WTC11 (cell line): ENCODE measurements at regions not wholly inside any gene's neighbourhood (a gene's known extent, or its start where the extent isn't known, plus 50 kb on each side); places are given as distances from the start of the nearest gene placed in this dataset.

ENCODE experiments used
- ATAC-seq: fragments of 200-7000 bp; cut with Tn5 transposase; 2 replicates; pipeline ENCODE4 v1.10.0; 2021; ENCODE audit warnings: mild to moderate bottlenecking, moderate library complexity
- CTCF ChIA-PET: fragments of 300-600 bp; sonication (Branson Sonifier 250); formaldehyde crosslinking; loops from one replicate; lab custom pipeline; 2021; ENCODE audit warnings: antibody characterized with exemption; lab: Charles Lee
- POLR2A ChIA-PET: fragments of 350-600 bp; sonication (Branson Sonifier 250); formaldehyde crosslinking; loops from one replicate; lab custom pipeline; 2021; ENCODE audit warnings: antibody characterized with exemption; lab: Charles Lee
- DNase-seq: peaks from one replicate; pipeline ENCODE4 v3.0.0; 2021; ENCODE audit warnings: low spot score
- H3K27ac Mint-ChIP-seq: 2 replicates; pipeline ENCODE4 v1.8.0; 2021; ENCODE audit warnings: mixed read lengths
- H3K27me3 Mint-ChIP-seq: 2 replicates; pipeline ENCODE4 v1.8.0; 2021; ENCODE audit warnings: low read depth, mild to moderate bottlenecking, moderate library complexity, mixed read lengths
- H3K36me3 Mint-ChIP-seq: 2 replicates; pipeline ENCODE4 v1.8.0; 2021; ENCODE audit warnings: mixed read lengths
- H3K4me1 Mint-ChIP-seq: 2 replicates; pipeline ENCODE4 v1.8.0; 2022; ENCODE audit warnings: mixed read lengths
- H3K4me3 Mint-ChIP-seq: 2 replicates; pipeline ENCODE4 v1.8.0; 2021; ENCODE audit warnings: mild to moderate bottlenecking, moderate library complexity, mixed read lengths
- H3K9me3 Mint-ChIP-seq: 2 replicates; pipeline ENCODE4 v1.8.0; 2021; ENCODE audit warnings: mixed read lengths
- ATF1 ChIP-seq: sonication (generic); formaldehyde crosslinking; IDR thresholded peaks from 2 replicates; pipeline ENCODE4 v1.8.1; 2023; ENCODE audit warnings: mild to moderate bottlenecking, moderate library complexity, missing genetic modification reagents
- ATF2 ChIP-seq: sonication (generic); formaldehyde crosslinking; IDR thresholded peaks from 2 replicates; pipeline ENCODE4 v1.8.1; 2022; ENCODE audit warnings: low read depth, missing genetic modification reagents, borderline replicate concordance
- CREM ChIP-seq: sonication (generic); formaldehyde crosslinking; IDR thresholded peaks from 2 replicates; pipeline ENCODE4 v1.8.1; 2022; ENCODE audit warnings: mild to moderate bottlenecking, missing genetic modification reagents, moderate library complexity
- ETV6 ChIP-seq: sonication (generic); formaldehyde crosslinking; IDR thresholded peaks from 2 replicates; pipeline ENCODE4 v1.8.1; 2022; ENCODE audit warnings: mild to moderate bottlenecking, missing genetic modification reagents
- GRHL2 ChIP-seq: fragments of 250-450 bp; sonication (Bioruptor Pico); IDR thresholded peaks from 2 replicates; pipeline ENCODE4 v1.8.0; 2022; ENCODE audit warnings: mild to moderate bottlenecking, moderate library complexity; ENCODE audit not compliant: insufficient replicate concordance, severe bottlenecking
- GTF2I ChIP-seq: fragments of 250-450 bp; sonication (Bioruptor Pico); conservative IDR thresholded peaks from 2 replicates; pipeline ENCODE4 v1.4.0; 2021; ENCODE audit warnings: mild to moderate bottlenecking
- HMGXB4 ChIP-seq: sonication (generic); formaldehyde crosslinking; IDR thresholded peaks from 2 replicates; pipeline ENCODE4 v1.8.1; 2023; ENCODE audit warnings: mild to moderate bottlenecking, moderate library complexity, missing genetic modification reagents
- JUN ChIP-seq: sonication (generic); formaldehyde crosslinking; IDR thresholded peaks from 2 replicates; pipeline ENCODE4 v1.8.0; 2023; ENCODE audit warnings: mild to moderate bottlenecking, missing genetic modification reagents
- KAT7 ChIP-seq: sonication (generic); formaldehyde crosslinking; IDR thresholded peaks from 2 replicates; pipeline ENCODE4 v1.8.1; 2023; ENCODE audit warnings: missing genetic modification reagents, mild to moderate bottlenecking, borderline replicate concordance
- MAX ChIP-seq: sonication (generic); formaldehyde crosslinking; IDR thresholded peaks from 2 replicates; pipeline ENCODE4 v1.8.0; 2022; ENCODE audit warnings: mild to moderate bottlenecking, missing genetic modification reagents
- MYBL2 ChIP-seq: sonication (generic); formaldehyde crosslinking; IDR thresholded peaks from 2 replicates; pipeline ENCODE4 v1.8.1; 2023; ENCODE audit warnings: mild to moderate bottlenecking, moderate library complexity, missing genetic modification reagents
- NFATC4 ChIP-seq: fragments of 250-450 bp; sonication (Bioruptor Pico); IDR thresholded peaks from 2 replicates; pipeline ENCODE4 v1.9.0; 2021; ENCODE audit warnings: mild to moderate bottlenecking
- NR3C1 ChIP-seq: sonication (generic); formaldehyde crosslinking; conservative IDR thresholded peaks from 2 replicates; pipeline ENCODE4 v1.8.1; 2023; ENCODE audit warnings: low read depth, mild to moderate bottlenecking, missing genetic modification reagents
- RELA ChIP-seq: sonication (generic); formaldehyde crosslinking; IDR thresholded peaks from 2 replicates; pipeline ENCODE4 v1.8.1; 2022; ENCODE audit warnings: missing genetic modification reagents, mild to moderate bottlenecking, borderline replicate concordance
- RORB ChIP-seq: fragments of 250-450 bp; sonication (Bioruptor Pico); IDR thresholded peaks from 2 replicates; pipeline ENCODE4 v1.9.0; 2021; ENCODE audit warnings: mild to moderate bottlenecking
- SP1 ChIP-seq: sonication (generic); formaldehyde crosslinking; conservative IDR thresholded peaks from 2 replicates; pipeline ENCODE4 v1.8.1; 2022; ENCODE audit warnings: missing genetic modification reagents
- TP53 ChIP-seq: sonication (generic); formaldehyde crosslinking; IDR thresholded peaks from 2 replicates; pipeline ENCODE4 v1.8.1; 2023; ENCODE audit warnings: mild to moderate bottlenecking, missing genetic modification reagents
- ZBTB21 ChIP-seq: sonication (generic); formaldehyde crosslinking; IDR thresholded peaks from 2 replicates; pipeline ENCODE4 v1.8.1; 2023; ENCODE audit warnings: mild to moderate bottlenecking, missing genetic modification reagents, borderline replicate concordance
- ZNF396 ChIP-seq: fragments of 250-450 bp; sonication (Bioruptor Pico); IDR thresholded peaks from 2 replicates; pipeline ENCODE4 v1.8.0; 2021; ENCODE audit warnings: mild to moderate bottlenecking, moderate library complexity, borderline replicate concordance
- ZNF532 ChIP-seq: fragments of 250-450 bp; sonication (Bioruptor Pico); IDR thresholded peaks from 2 replicates; pipeline ENCODE4 v1.9.0; 2021; ENCODE audit warnings: mild to moderate bottlenecking, borderline replicate concordance

- CTCF ChIA-PET: no interaction called here
- POLR2A ChIA-PET: no interaction called here
Observed at GRCh38 chr9:104330841-104331240, 173.2 kb upstream of the OR13F1 start.

GRCh38 chr9:104334549-104334948, 169.5 kb upstream of the OR13F1 start:
- H3K36me3 Mint-ChIP-seq: peaks cover 20% of the 10 kb centered on the region
- H3K4me3 Mint-ChIP-seq: no peak overlapping the region
- ChIA-PET POLR2A (no interaction called here), CTCF (interaction anchor here (0.5 kb wide), 1 partner anchor 116 kb away, joined by 4 read pairs; no protein-coding TSS in a partner anchor)
- peaks cover 13% of the 10 kb centered on the region for H3K4me1 Mint-ChIP-seq
- H3K27ac Mint-ChIP-seq: no peak overlapping the region
- ATAC-seq: no peak
- no peak for DNase-seq
- no peaks in the 10 kb centered on the region for H3K27me3 Mint-ChIP-seq
- H3K9me3 Mint-ChIP-seq: peaks cover 23% of the 10 kb centered on the region
- TF ChIP-seq ZNF396 (no peak), RELA (CRISPR knock-in tag) (no peak), JUN (CRISPR knock-in tag) (no peak), GRHL2 (no peak), SP1 (no peak), KAT7 (CRISPR knock-in tag) (no peak), ATF1 (CRISPR knock-in tag) (no peak), ZBTB21 (CRISPR knock-in tag) (no peak), ETV6 (no peak), NFATC4 (CRISPR knock-in tag) (no peak), GTF2I (CRISPR knock-in tag) (no peak), MAX (CRISPR knock-in tag) (no peak)

More at GRCh38 chr9:104330841-104331240, 173.2 kb upstream of the OR13F1 start:
- ATAC-seq: no peak
- H3K4me1 Mint-ChIP-seq: peaks cover 13% of the 10 kb centered on the region
- no peak overlapping the region for H3K4me3 Mint-ChIP-seq
- H3K27ac Mint-ChIP-seq: no peak overlapping the region
- peaks cover 21% of the 10 kb centered on the region for H3K9me3 Mint-ChIP-seq
- no peak for TF ChIP-seq MYBL2 (CRISPR knock-in tag)
- TF ChIP-seq TP53 (CRISPR knock-in tag): no peak
- TF ChIP-seq ATF2 (CRISPR knock-in tag): no peak
- no peak for TF ChIP-seq HMGXB4 (CRISPR knock-in tag)
- no peak for TF ChIP-seq ZNF532
- no peak for TF ChIP-seq RORB
- no peak for TF ChIP-seq NR3C1 (CRISPR knock-in tag)
- no peak for TF ChIP-seq CREM (CRISPR knock-in tag)
- no peak for TF ChIP-seq NFATC4 (CRISPR knock-in tag)
- TF ChIP-seq ZBTB21 (CRISPR knock-in tag): no peak
- no peak for TF ChIP-seq MAX (CRISPR knock-in tag)
- TF ChIP-seq, all 79 proteins: peak for 0
- peaks cover 18% of the 10 kb centered on the region for H3K36me3 Mint-ChIP-seq
- no peaks in the 10 kb centered on the region for H3K27me3 Mint-ChIP-seq
- DNase-seq: no peak
